ENCODE measurements at regions not wholly inside any gene's neighbourhood (a gene's known extent, or its start where the extent isn't known, plus 50 kb on each side); places are given as distances from the start of the nearest gene placed in this dataset.

- TF ChIP-seq CTCF (optimal IDR thresholded peaks at IDR 0.05 in 1 of 3, IDR thresholded peaks at IDR 0.05 in 1 of 3, conservative IDR thresholded peaks at IDR 0.05 in 1 of 3; ENCODE audit: extremely low read depth in 1 of 3, insufficient read depth in 2 of 3, low read length in 3 of 3) (no peak), EZH2 (IDR thresholded peaks at IDR 0.05; ENCODE audit: low read length) (no peak)
Measured at GRCh38 chr11:13883589-13883988, 78.9 kb upstream of the SPON1 start.
